Retinal pigment epithelial cell (primary cell): ENCODE measurements at regions not wholly inside any gene's neighbourhood (a gene's known extent, or its start where the extent isn't known, plus 50 kb on each side); places are given as distances from the start of the nearest gene placed in this dataset.

Source experiments
- DNase-seq: peaks from one replicate; pipeline ENCODE4 v3.0.0-alpha.2; 2010; ENCODE audit warnings: low read depth
- H3K4me3 ChIP-seq: 2 replicates; pipeline ENCODE4 v1.5.1; 2011; ENCODE audit warnings: mild to moderate bottlenecking, low read length, control low read depth, moderate library complexity
- CTCF ChIP-seq: conservative IDR thresholded peaks from 2 replicates; pipeline ENCODE4 v1.5.1; 2011; ENCODE audit warnings: low read depth, low read length, control low read depth, inconsistent platforms

GRCh38 chr18:73639788-73640187 lies 507.8 kb downstream of the FBXO15 start:
- no peak for DNase-seq

GRCh38 chr18:73638709-73639108 lies 508.9 kb downstream of the FBXO15 start:
- no peak overlapping the region for H3K4me3 ChIP-seq
- TF ChIP-seq CTCF = no peak
- DNase-seq = peak; percentile 50

More at GRCh38 chr18:73639788-73640187, 507.8 kb downstream of the FBXO15 start:
- H3K4me3 ChIP-seq = no peak overlapping the region
- TF ChIP-seq CTCF = no peak

- DNase-seq = no peak
- no peak for TF ChIP-seq CTCF
- no peak overlapping the region for H3K4me3 ChIP-seq
Observed at GRCh38 chr18:73636355-73636754, 511.3 kb downstream of the FBXO15 start.

- no peak for TF ChIP-seq CTCF
- no peak overlapping the region for H3K4me3 ChIP-seq
- DNase-seq = no peak
Observed at GRCh38 chr18:73626859-73627258, 520.8 kb downstream of the FBXO15 start.

- H3K4me3 ChIP-seq = no peak overlapping the region
- DNase-seq = no peak
- TF ChIP-seq CTCF = no peak
Observed at GRCh38 chr18:73626221-73626620, 521.4 kb downstream of the FBXO15 start.

GRCh38 chr18:73621091-73621490 lies 526.5 kb downstream of the FBXO15 start:
- no peak for DNase-seq
- TF ChIP-seq CTCF = no peak
- H3K4me3 ChIP-seq = no peak overlapping the region

GRCh38 chr18:73617981-73618380 lies 529.7 kb downstream of the FBXO15 start:
- no peak overlapping the region for H3K4me3 ChIP-seq
- DNase-seq = no peak
- TF ChIP-seq CTCF = no peak
